OCI-LY7 (cell line): ENCODE measurements at regions not wholly inside any gene's neighbourhood (a gene's known extent, or its start where the extent isn't known, plus 50 kb on each side); places are given as distances from the start of the nearest gene placed in this dataset.

Source experiments
- BruUV-seq: library from RNA; stranded (reverse); fragments of 400-500 nt; replicated peaks from 2 replicates; lab custom pipeline; 2021; lab: Mats Ljungman, UMichigan
- CTCF ChIA-PET: fragments of 300-600 bp; sonication (Branson Sonifier 250); formaldehyde crosslinking; loops from one replicate; lab custom pipeline; 2022; ENCODE audit warnings: antibody characterized with exemption; ENCODE audit not compliant: unreplicated experiment; lab: Charles Lee
- POLR2A ChIA-PET: fragments of 300-600 bp; sonication (Branson Sonifier 250); formaldehyde crosslinking; loops from one replicate; lab custom pipeline; 2022; ENCODE audit warnings: antibody characterized with exemption; lab: Charles Lee
- DNase-seq: peaks from one replicate; pipeline ENCODE4 v3.0.0-alpha.2; 2015; ENCODE audit warnings: low spot score
- H2AFZ ChIP-seq: fragments of 200-600 bp; sonication (generic), shearing (Covaris generic); 2 replicates; pipeline ENCODE4 v1.6.1; 2014; ENCODE audit warnings: mild to moderate bottlenecking, antibody characterized with exemption, low read length, moderate library complexity
- H3K27ac ChIP-seq: fragments of 200-600 bp; sonication (generic); 2 replicates; pipeline ENCODE4 v1.5.1; 2014; ENCODE audit warnings: mixed run types, low read depth, mild to moderate bottlenecking, moderate library complexity, low read length, inconsistent platforms; ENCODE audit not compliant: poor library complexity, severe bottlenecking
- H3K36me3 ChIP-seq: fragments of 200-600 bp; sonication (generic); 2 replicates; pipeline ENCODE4 v1.6.1; 2014; ENCODE audit warnings: mild to moderate bottlenecking, antibody characterized with exemption, low read length, moderate library complexity, mixed read lengths; ENCODE audit not compliant: insufficient read depth
- H3K4me1 ChIP-seq: fragments of 200-600 bp; sonication (generic); 2 replicates; pipeline ENCODE4 v1.5.1; 2014; ENCODE audit warnings: mild to moderate bottlenecking, low read length; ENCODE audit not compliant: insufficient read depth, poor library complexity, severe bottlenecking
- H3K4me2 ChIP-seq: fragments of 200-600 bp; sonication (generic); 2 replicates; pipeline ENCODE4 v1.6.1; 2014; ENCODE audit warnings: mild to moderate bottlenecking, low read length
- H3K4me3 ChIP-seq: fragments of 200-600 bp; sonication (generic); 2 replicates; pipeline ENCODE4 v1.5.1; 2014; ENCODE audit warnings: mild to moderate bottlenecking, low read depth, low read length; ENCODE audit not compliant: poor library complexity, severe bottlenecking
- H3K79me2 ChIP-seq: fragments of 200-600 bp; sonication (generic); 2 replicates; pipeline ENCODE4 v1.6.1; 2016; ENCODE audit warnings: low read depth, mild to moderate bottlenecking, low read length, moderate library complexity, mixed read lengths; ENCODE audit not compliant: insufficient read depth
- H3K9me2 ChIP-seq: fragments of 200-600 bp; sonication (generic); 2 replicates; pipeline ENCODE4 v1.6.1; 2016; ENCODE audit warnings: mild to moderate bottlenecking, low read length, mixed read lengths; ENCODE audit not compliant: insufficient read depth
- H3K9me3 ChIP-seq: fragments of 200-600 bp; sonication (generic); 2 replicates; pipeline ENCODE4 v1.6.1; 2014; ENCODE audit warnings: mild to moderate bottlenecking, mixed run types, low read length, mixed read lengths
- H4K20me1 ChIP-seq: fragments of 200-600 bp; sonication (generic); 2 replicates; pipeline ENCODE4 v1.6.1; 2014; ENCODE audit warnings: mild to moderate bottlenecking, antibody characterized with exemption, low read length, moderate library complexity, mixed read lengths; ENCODE audit not compliant: insufficient read depth
- CTCF ChIP-seq: fragments of 200-600 bp; sonication (generic); conservative IDR thresholded peaks from 2 replicates; pipeline ENCODE4 v1.5.1; 2014; ENCODE audit warnings: mild to moderate bottlenecking, antibody characterized with exemption, low read length, moderate library complexity, mixed read lengths
- EZH2phosphoT487 ChIP-seq: fragments of 200-600 bp; sonication (generic); IDR thresholded peaks from 2 replicates; pipeline ENCODE4 v1.6.1; 2018; ENCODE audit warnings: low read depth, borderline replicate concordance, mild to moderate bottlenecking, mixed run types, antibody characterized with exemption, low read length, moderate library complexity, mixed read lengths
- intact Hi-C: fragments of 100-400 bp; cut with micrococcal nuclease; formaldehyde crosslinking; loops from one replicate; pipeline ENCODE4 v1.10.0; 2022; ENCODE audit not compliant: unreplicated experiment

GRCh38 chr10:63720676-63721075, 199.5 kb downstream of the REEP3 start:
- POLR2A ChIA-PET: interaction anchor here (0.6 to 1.8 kb wide), 8 partner anchors 16 to 1100 kb away, joined by 3 to 6 read pairs (median 3); no protein-coding TSS in a partner anchor
- BruUV-seq: no TSS peak
- Histone ChIP-seq H3K36me3 (no peaks in the 10 kb centered on the region), H3K9me2 (no peaks in the 10 kb centered on the region), H2AFZ (no peak overlapping the region), H3K4me2 (no peak overlapping the region), H3K4me1 (no peaks in the 10 kb centered on the region), H3K79me2 (no peaks in the 10 kb centered on the region), H3K4me3 (no peak overlapping the region), H3K9me3 (no peaks in the 10 kb centered on the region), H4K20me1 (no peaks in the 10 kb centered on the region), H3K27ac (no peak overlapping the region)
- CTCF ChIA-PET: interaction anchor here (0.6 to 2.2 kb wide), 4 partner anchors 92 to 563 kb away, joined by 3 to 11 read pairs (median 6); no protein-coding TSS in a partner anchor
- no peak for DNase-seq
- TF ChIP-seq CTCF: no peak
- intact Hi-C loops: loop anchor here (1.0 to 10.0 kb wide), 4 partner anchors 92 to 553 kb away; partner anchors contain the start of gene JMJD1C

- H2AFZ ChIP-seq: no peak overlapping the region
- ChIA-PET CTCF (interaction anchor here (0.6 kb wide), 1 partner anchor 730 kb away, joined by 3 read pairs; no protein-coding TSS in a partner anchor), POLR2A (interaction anchor here (1.0 to 1.5 kb wide), 2 partner anchors 18 to 556 kb away, joined by 3 to 5 read pairs; no protein-coding TSS in a partner anchor)
- no peaks in the 10 kb centered on the region for H4K20me1 ChIP-seq
- no TSS peak for BruUV-seq
- no peak for TF ChIP-seq EZH2phosphoT487
- no peak for TF ChIP-seq CTCF
- H3K36me3 ChIP-seq: no peaks in the 10 kb centered on the region
- no peaks in the 10 kb centered on the region for H3K9me3 ChIP-seq
- no peak overlapping the region for H3K27ac ChIP-seq
- no peak overlapping the region for H3K4me3 ChIP-seq
- H3K79me2 ChIP-seq: no peaks in the 10 kb centered on the region
- no peak for DNase-seq
- intact Hi-C loops: loop anchor here (10.0 kb wide), 1 partner anchor 258 kb away; the partner anchor contains the start of gene JMJD1C
- no peaks in the 10 kb centered on the region for H3K4me1 ChIP-seq
- no peaks in the 10 kb centered on the region for H3K9me2 ChIP-seq
- H3K4me2 ChIP-seq: no peak overlapping the region
Measured at GRCh38 chr10:63722537-63722936, 201.3 kb downstream of the REEP3 start.

DNA sequence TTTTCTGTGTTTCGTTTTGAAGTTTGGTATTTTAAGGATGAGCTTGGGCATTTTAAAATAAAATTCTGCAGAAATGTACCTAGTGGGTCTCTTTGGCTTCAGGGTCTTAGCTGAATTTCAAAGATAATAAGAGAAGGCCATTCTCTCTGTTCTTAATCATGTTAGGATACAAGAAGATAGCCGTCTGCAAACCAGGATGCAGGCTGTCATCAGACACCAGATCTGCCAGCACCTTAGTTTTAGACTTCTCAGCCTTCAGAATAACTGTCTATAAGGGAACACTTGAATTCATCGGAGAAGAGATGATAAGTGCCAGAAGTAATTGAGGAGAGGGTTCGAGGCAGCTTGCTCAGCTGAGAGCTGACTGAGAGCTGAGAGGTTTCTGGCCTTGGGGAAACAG, 202.1 kb downstream of the REEP3 start:
- CTCF ChIA-PET: no interaction called here
- no peaks in the 10 kb centered on the region for H3K9me2 ChIP-seq
- no peak overlapping the region for H2AFZ ChIP-seq
- no peaks in the 10 kb centered on the region for H3K79me2 ChIP-seq
- no peaks in the 10 kb centered on the region for H3K9me3 ChIP-seq
- no peak overlapping the region for H3K27ac ChIP-seq
- H3K4me3 ChIP-seq: no peak overlapping the region
- no peak for DNase-seq
- TF ChIP-seq EZH2phosphoT487: no peak
- no peak for TF ChIP-seq CTCF
- no TSS peak for BruUV-seq
- no peaks in the 10 kb centered on the region for H3K36me3 ChIP-seq
- intact Hi-C loops: loop anchor here (10.0 kb wide), 1 partner anchor 259 kb away; the partner anchor contains the start of gene JMJD1C
- H3K4me1 ChIP-seq: no peaks in the 10 kb centered on the region
- H3K4me2 ChIP-seq: no peak overlapping the region
- H4K20me1 ChIP-seq: no peaks in the 10 kb centered on the region
- POLR2A ChIA-PET: interaction anchor here (1.5 kb wide), 1 partner anchor 19 kb away, joined by 5 read pairs; no protein-coding TSS in a partner anchor
